GM23338 (cell line): ENCODE measurements at regions not wholly inside any gene's neighbourhood (a gene's known extent, or its start where the extent isn't known, plus 50 kb on each side); places are given as distances from the start of the nearest gene placed in this dataset.

Experiments used
- ATAC-seq: fragments of 200-7000 bp; cut with Tn5 transposase; 3 replicates; pipeline ENCODE4 v1.9.1; 2020
- DNase-seq: peaks from one replicate; pipeline ENCODE4 v3.0.0-alpha.2; 2015; ENCODE audit warnings: low spot score
- H2AFZ ChIP-seq: fragments of 200-600 bp; sonication (generic); 2 replicates; pipeline ENCODE4 v1.8.0; 2016; ENCODE audit warnings: antibody characterized with exemption, mild to moderate bottlenecking, moderate library complexity
- H3F3A ChIP-seq: fragments of 200-600 bp; sonication (generic); replicated peaks from 2 replicates; pipeline ENCODE4 v1.8.0; 2017; ENCODE audit warnings: antibody characterized with exemption, mixed run types, low read depth
- H3K27ac ChIP-seq: fragments of 200-600 bp; sonication (generic); 2 replicates; pipeline ENCODE4 v1.6.1; 2016; ENCODE audit warnings: low read depth
- H3K27me3 ChIP-seq: fragments of 200-600 bp; sonication (generic); 2 replicates; pipeline ENCODE4 v1.8.0; 2016; ENCODE audit warnings: mild to moderate bottlenecking, mixed run types, moderate library complexity; ENCODE audit not compliant: insufficient read depth
- H3K36me3 ChIP-seq: fragments of 200-600 bp; sonication (generic); 2 replicates; pipeline ENCODE4 v1.8.0; 2016; ENCODE audit warnings: mild to moderate bottlenecking; ENCODE audit not compliant: insufficient read depth
- H3K4me1 ChIP-seq: fragments of 200-600 bp; sonication (generic); 2 replicates; pipeline ENCODE4 v1.8.0; 2016; ENCODE audit warnings: mild to moderate bottlenecking, moderate library complexity; ENCODE audit not compliant: insufficient read depth
- H3K4me2 ChIP-seq: fragments of 200-600 bp; sonication (generic); 2 replicates; pipeline ENCODE4 v1.7.1; 2017; ENCODE audit warnings: mixed run types
- H3K4me3 ChIP-seq: fragments of 200-600 bp; sonication (generic); 2 replicates; pipeline ENCODE4 v1.6.1; 2016; ENCODE audit warnings: mixed run types
- H3K79me2 ChIP-seq: fragments of 200-600 bp; sonication (generic); replicated peaks from 2 replicates; pipeline ENCODE4 v1.8.0; 2017; ENCODE audit warnings: mild to moderate bottlenecking; ENCODE audit not compliant: insufficient read depth
- H3K9me2 ChIP-seq: fragments of 200-600 bp; sonication (generic); 2 replicates; pipeline ENCODE4 v1.8.0; 2017; ENCODE audit not compliant: insufficient read depth
- H4K20me1 ChIP-seq: fragments of 200-600 bp; sonication (generic); replicated peaks from 2 replicates; pipeline ENCODE4 v1.8.0; 2017; ENCODE audit warnings: mild to moderate bottlenecking; ENCODE audit not compliant: insufficient read depth
- H3K27ac Mint-ChIP-seq: 2 replicates; pipeline ENCODE4 v1.8.0; 2020; ENCODE audit warnings: inconsistent platforms, mild to moderate bottlenecking, moderate library complexity, mixed read lengths
- H3K27me3 Mint-ChIP-seq: 3 replicates; pipeline ENCODE4 v1.8.0; 2022; ENCODE audit warnings: low read depth, mild to moderate bottlenecking, moderate library complexity, mixed read lengths, inconsistent platforms; ENCODE audit not compliant: insufficient read depth, poor library complexity
- H3K36me3 Mint-ChIP-seq: 3 replicates; pipeline ENCODE4 v1.8.0; 2021; ENCODE audit warnings: low read depth, mild to moderate bottlenecking, inconsistent platforms, moderate library complexity, mixed read lengths
- H3K4me1 Mint-ChIP-seq: 3 replicates; pipeline ENCODE4 v1.8.0; 2020; ENCODE audit warnings: mild to moderate bottlenecking, inconsistent platforms, mixed read lengths
- H3K4me3 Mint-ChIP-seq: 3 replicates; pipeline ENCODE4 v1.8.0; 2021; ENCODE audit warnings: moderate library complexity, mild to moderate bottlenecking, inconsistent platforms, mixed read lengths
- H3K9me3 Mint-ChIP-seq: 3 replicates; pipeline ENCODE4 v1.8.0; 2020; ENCODE audit warnings: moderate library complexity, mild to moderate bottlenecking, inconsistent platforms, mixed read lengths
- CTCF ChIP-seq, 2 experiments: fragments of 200-600 bp in 1 of 2; sonication (generic) in 1 of 2; conservative IDR thresholded peaks; 2 replicates each; pipeline versions ENCODE4 v1.5.1 to v1.6.1; 2016 to 2017; ENCODE audit warnings: antibody characterized with exemption in 2 of 2, low read depth in 2 of 2, mild to moderate bottlenecking in 2 of 2, moderate library complexity in 1 of 2
- EZH2 ChIP-seq: fragments of 200-600 bp; sonication (generic); IDR thresholded peaks from one replicate; pipeline ENCODE4 v1.8.0; 2017; ENCODE audit warnings: antibody characterized with exemption, mild to moderate bottlenecking, low read depth; ENCODE audit not compliant: unreplicated experiment
- EZH2phosphoT487 ChIP-seq: fragments of 200-600 bp; sonication (generic); IDR thresholded peaks from one replicate; pipeline ENCODE4 v1.8.1; 2018; ENCODE audit warnings: antibody characterized with exemption; ENCODE audit not compliant: unreplicated experiment
- JUNB ChIP-seq: IDR thresholded peaks from one replicate; pipeline ENCODE4 v1.6.1; 2016; ENCODE audit warnings: antibody characterized with exemption; ENCODE audit not compliant: unreplicated experiment
- ZNF462 ChIP-seq: fragments of 250-450 bp; sonication (Bioruptor Pico); IDR thresholded peaks from 2 replicates; pipeline ENCODE4 v1.5.0; 2020; ENCODE audit warnings: mild to moderate bottlenecking, moderate library complexity

DNA sequence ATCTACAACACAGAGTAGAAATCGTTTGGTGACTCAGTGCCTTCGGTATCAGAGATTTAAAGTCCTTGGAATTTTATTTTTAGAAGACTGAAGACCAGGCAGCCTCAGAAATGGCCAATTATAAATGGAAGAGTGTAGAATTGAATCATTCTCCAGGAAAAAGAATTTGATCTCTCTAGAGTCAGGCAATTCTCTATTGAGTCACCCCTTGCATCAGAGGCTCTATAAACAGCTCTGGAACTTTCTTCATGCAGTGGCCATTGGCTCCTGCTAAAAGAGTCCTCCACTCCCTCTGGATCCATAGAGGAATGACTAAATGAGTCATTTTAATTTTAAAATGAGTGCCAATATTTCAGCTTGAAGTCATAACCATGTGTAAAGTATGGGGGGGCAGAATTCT lies 816.2 kb downstream of the TDRD15 start (continued):
- TF ChIP-seq ZNF462 (CRISPR knock-in tag) (no peak), CTCF (conservative IDR thresholded peaks at IDR 0.05; ENCODE audit: low read depth in 2 of 2) (no peak), EZH2 (no peak), EZH2phosphoT487 (no peak)

DNA sequence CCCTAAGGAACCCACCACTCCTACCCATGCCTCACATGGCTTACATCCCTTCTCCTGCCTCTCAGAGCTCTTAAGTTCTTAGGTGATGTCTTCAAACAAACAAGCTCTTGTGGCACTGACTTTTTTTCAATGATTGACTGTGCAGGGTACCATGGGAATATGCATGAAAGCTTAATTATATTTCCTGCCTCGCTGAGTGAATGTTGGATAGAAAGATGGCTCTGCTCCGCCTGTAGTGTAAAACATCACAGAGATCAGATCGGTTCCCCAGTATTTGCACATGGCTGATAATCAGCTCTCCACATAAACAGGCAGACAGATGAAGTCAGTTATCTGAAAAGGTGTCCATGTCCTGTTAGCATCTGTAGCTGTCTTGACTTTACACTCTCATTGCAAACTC lies 820.8 kb downstream of the TDRD15 start:
- ATAC-seq (no peak), DNase-seq (no peak)
- Histone ChIP-seq H3K27ac (no peak overlapping the region), H3K4me1 (no peaks in the 10 kb centered on the region), H3K4me3 (no peak overlapping the region), H3K36me3 (no peaks in the 10 kb centered on the region), H3K9me2 (no peaks in the 10 kb centered on the region), H3K27me3 (no peaks in the 10 kb centered on the region), H3K79me2 (no peaks in the 10 kb centered on the region), H3K4me2 (no peak overlapping the region), H3F3A (no peaks in the 10 kb centered on the region), H4K20me1 (no peaks in the 10 kb centered on the region), H2AFZ (no peak overlapping the region)
- Mint-ChIP-seq H3K27me3 (no peaks in the 10 kb centered on the region), H3K9me3 (no peaks in the 10 kb centered on the region), H3K27ac (no peak overlapping the region), H3K4me1 (no peaks in the 10 kb centered on the region), H3K36me3 (no peaks in the 10 kb centered on the region), H3K4me3 (no peak overlapping the region)
- TF ChIP-seq JUNB = no peak
